GM12874 (cell line): ENCODE measurements at regions not wholly inside any gene's neighbourhood (a gene's known extent, or its start where the extent isn't known, plus 50 kb on each side); places are given as distances from the start of the nearest gene placed in this dataset.

ENCODE experiments used
- TF ChIP-seq, protein P1 (sequence below): IDR thresholded peaks from 2 replicates; pipeline ENCODE4 v1.5.1; 2011; ENCODE audit warnings: low read depth, mild to moderate bottlenecking, control low read depth, low read length, moderate library complexity; ENCODE audit not compliant: insufficient read depth

DNA sequence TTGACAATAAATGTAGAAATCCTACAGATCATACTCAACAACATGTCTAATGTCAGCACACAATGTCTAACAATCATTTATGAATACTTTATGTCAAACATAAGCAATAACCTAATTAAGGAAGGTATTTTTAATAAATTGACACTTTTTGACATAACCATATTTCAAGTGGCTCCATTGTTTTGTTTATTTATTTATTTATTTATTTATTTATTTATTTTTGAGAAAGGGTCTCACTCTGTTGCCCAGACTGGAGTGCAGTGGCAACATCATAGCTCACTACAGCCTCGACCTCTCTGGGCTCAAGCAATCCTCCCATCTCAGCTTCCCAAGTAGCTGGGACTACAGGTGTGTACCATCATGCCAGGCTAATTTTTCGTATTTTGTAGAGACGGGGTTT is 267.6 kb upstream of the BTG1 start:
- TF ChIP-seq, protein P1, sequence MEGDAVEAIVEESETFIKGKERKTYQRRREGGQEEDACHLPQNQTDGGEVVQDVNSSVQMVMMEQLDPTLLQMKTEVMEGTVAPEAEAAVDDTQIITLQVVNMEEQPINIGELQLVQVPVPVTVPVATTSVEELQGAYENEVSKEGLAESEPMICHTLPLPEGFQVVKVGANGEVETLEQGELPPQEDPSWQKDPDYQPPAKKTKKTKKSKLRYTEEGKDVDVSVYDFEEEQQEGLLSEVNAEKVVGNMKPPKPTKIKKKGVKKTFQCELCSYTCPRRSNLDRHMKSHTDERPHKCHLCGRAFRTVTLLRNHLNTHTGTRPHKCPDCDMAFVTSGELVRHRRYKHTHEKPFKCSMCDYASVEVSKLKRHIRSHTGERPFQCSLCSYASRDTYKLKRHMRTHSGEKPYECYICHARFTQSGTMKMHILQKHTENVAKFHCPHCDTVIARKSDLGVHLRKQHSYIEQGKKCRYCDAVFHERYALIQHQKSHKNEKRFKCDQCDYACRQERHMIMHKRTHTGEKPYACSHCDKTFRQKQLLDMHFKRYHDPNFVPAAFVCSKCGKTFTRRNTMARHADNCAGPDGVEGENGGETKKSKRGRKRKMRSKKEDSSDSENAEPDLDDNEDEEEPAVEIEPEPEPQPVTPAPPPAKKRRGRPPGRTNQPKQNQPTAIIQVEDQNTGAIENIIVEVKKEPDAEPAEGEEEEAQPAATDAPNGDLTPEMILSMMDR = no peak

DNA sequence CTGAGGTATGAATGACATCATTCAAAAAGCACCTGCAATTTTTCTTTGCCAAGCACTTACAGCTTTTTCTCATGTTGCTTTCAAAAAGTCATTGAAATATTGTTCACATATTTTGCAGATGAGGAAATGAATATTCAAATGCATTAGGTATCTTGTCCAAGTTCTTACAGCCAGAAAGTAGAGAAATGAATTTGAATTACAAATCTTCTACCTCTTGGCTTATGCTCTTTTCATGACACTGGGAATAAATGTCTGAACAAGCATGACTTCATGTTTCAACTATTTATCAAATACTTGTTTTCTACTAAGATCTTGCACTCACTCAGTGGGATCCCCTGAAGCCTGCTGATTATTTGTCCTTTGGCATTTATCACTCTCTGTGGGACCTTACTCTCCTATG is 267.2 kb upstream of the BTG1 start:
- TF ChIP-seq, protein P1 = no peak

DNA sequence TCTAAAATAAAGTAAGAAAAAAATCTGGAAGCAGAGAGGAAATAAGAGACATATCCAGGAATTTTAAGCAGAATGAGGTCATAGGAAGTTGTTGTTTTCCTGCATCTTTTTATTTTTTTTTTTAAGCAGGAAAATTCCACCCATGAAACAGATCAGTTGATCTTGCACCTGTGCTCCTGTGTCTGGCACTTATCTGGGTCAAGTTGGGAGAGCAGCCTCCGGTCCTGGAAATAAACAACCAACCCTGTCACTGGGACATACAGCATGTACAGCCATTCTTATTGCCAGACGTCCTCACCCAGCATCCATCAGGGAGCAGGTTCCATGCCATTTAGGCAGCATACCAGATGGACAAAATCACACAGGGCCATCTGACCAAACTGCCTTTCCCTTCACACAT is 266.0 kb upstream of the BTG1 start:
- TF ChIP-seq, protein P1 = no peak

DNA sequence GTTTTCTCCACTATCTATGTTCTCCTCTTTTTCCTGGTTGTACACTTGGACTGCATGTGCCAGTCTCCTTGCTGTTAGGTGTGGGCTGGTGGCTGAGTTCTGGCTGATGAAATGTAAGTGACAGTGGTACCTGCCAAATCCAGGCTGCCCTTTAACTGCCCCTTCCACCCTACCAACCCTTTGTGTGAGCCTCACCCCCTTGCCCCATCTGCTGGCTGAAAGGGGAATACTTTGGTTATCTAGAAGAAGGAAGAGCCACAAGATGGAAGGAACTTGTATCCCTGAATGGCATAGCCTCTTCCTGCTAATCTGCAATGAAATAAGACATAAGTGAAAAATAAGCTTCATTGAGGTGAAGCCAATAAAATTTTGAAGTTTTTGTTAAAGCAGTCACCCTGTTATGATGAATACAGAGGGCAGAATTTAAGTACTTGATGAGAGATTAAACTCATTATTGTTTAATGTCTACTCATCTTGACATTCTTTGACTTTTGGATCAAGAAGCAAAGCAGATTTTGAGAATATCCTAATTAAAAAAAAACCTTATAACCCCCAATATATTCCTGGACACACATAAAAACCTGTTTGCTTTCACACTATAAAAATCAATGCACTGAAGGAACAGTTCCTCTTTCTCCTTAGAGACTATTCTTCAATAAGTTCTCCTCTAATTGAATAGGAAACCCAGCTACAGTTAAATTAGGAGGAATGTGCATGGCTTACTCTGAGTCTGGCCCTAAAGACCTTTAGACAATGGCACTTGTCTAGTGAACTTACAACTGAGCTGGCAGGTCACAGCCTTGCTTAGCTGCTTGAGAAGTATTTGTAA is 262.6 kb upstream of the BTG1 start:
- TF ChIP-seq, protein P1 = peak; percentile 64

DNA sequence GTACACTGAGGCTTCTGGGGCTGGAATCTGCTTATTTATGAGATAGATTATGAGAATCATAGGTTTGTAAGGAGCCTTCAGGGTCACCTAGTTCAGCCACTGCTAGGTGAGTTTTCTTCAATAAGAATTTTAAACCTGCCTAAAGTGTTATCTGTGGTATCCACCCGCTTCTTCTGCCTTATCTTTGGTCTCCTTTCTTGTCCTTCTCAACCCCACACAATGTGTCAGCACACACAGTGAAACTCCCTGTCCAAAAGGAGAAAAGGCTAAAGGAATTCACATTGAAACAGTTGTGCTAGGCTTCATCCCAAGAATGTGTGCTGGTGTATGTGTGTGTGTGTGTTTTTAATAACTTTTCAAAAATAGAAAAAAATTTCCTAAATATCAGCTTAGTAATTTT is 259.3 kb upstream of the BTG1 start:
- TF ChIP-seq, protein P1 = no peak

DNA sequence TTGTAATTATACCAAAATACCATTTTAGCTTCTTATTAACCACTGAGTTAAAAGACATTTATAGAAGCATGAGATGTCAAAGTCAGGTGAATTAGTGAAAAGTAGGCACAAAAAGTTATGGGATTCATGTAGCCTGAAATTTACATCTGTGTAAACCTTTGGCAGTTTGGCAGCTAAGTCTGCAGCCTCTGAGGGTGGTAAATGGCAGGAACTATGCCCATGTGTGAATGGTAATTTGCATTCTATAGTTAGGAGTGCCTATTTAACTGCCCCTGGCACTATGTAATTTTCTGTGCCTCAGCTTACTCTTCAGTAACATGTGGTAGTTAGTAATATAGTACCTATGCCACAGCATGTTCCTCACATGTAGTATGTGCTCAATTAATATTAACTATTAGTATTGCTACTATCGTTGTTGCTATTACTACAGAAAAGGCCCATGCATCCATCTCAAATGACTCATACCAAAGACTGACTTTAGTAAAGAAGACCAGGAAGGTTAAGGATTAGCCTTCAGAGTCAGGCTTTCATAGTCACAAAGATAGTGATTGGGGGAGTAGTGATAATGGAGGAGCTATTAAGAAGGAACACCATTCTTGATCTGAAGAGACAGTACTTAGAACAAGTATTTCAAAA is 258.7 kb upstream of the BTG1 start:
- TF ChIP-seq, protein P1 = no peak

DNA sequence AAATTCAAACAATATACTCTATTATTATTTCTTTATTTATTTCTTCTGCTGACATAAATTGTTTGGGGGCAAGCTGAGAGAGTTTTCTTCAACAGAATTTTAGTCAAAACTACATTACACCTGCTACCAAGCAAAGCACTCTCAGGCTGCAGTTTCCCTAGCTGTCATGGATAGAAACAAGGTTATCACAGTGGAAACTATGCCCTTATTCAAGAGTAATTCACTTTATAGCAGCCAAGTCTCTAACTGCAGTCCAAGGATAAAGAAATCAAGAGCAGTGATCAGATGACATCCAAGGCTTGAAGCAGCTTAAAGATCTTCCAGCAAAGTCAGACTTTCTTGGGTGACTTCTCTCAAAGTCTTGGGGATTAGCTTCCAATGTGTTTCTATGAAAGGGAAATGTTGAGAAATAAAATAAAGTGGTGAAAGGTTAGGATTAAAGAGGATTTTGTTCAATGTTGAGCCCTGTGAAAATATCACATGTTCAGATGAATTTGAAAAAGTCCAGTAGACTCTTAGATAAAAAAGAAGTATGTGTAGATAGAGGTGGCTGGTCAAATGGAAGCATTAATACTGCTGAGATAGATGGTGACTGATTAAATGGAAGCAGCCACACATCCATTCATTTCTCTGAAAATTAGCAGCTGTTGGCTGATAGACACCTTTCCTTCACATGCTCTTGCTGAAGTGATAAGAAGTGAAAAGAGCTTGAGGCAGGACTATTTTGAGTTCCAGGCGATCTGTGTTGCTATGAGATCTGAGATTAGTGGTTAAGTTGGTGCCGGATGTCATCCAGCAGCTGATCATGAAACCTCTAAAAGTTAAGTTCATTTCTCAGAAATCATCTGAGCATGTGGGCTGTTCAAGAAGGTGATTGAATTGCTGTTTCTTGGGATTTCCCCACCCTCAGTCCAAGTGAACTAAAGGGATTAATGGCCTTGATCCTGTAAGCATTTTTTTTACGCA is 257.8 kb upstream of the BTG1 start:
- TF ChIP-seq, protein P1 = no peak
